ENCODE measurements at regions not wholly inside any gene's neighbourhood (a gene's known extent, or its start where the extent isn't known, plus 50 kb on each side); places are given as distances from the start of the nearest gene placed in this dataset.

DNA sequence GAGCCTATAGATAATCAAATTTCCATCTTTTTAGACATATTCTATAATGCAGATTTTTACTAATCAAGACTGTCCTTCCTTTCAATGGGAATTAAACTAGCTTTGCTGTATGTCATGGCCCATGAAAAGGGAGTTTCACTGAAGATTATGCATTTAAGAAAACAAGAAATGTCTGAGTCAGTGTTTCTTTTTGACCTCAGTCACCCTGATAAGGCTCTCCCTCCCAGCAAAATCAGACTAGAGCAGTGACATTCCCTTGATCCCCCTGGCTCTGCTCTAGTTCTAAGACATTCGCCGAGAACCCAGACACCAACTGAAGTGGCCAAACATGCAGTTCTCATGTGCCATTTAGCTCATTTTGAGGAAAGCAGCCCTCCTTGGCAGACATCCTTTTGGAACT lies 442.0 kb downstream of the ACTL7B start:
- no peaks in the 10 kb centered on the region for H3K36me3 Mint-ChIP-seq (ENCODE audit: insufficient read depth in 1 of 3, low read depth in 3 of 3)
- Histone ChIP-seq H3K56ac (ENCODE audit: insufficient read length, low read depth, low read length) (no peak overlapping the region), H3K4me1 (ENCODE audit: insufficient read depth, low read length) (no peaks in the 10 kb centered on the region), H2AFZ (ENCODE audit: low read length) (no peak overlapping the region), H2BK20ac (ENCODE audit: low read depth, low read length, poor library complexity, severe bottlenecking) (no peak overlapping the region), H4K20me1 (ENCODE audit: control insufficient read depth, insufficient read depth, insufficient read length) (no peaks in the 10 kb centered on the region), H3K79me2 (ENCODE audit: insufficient read depth, low read length) (no peaks in the 10 kb centered on the region), H2BK12ac (ENCODE audit: insufficient read length, low read depth, low read length) (no peak overlapping the region), H3K9me3 (ENCODE audit: control insufficient read depth, low read depth, low read length) (no peaks in the 10 kb centered on the region), H3T11ph (ENCODE audit: low read length) (no peak overlapping the region), H2BK15ac (ENCODE audit: low read depth, low read length) (no peak overlapping the region), H3K23ac (ENCODE audit: insufficient read length, low read depth, low read length) (no peak overlapping the region), H3K23me2 (ENCODE audit: insufficient read length, low read depth, low read length, poor library complexity, severe bottlenecking) (no peaks in the 10 kb centered on the region), H3K14ac (ENCODE audit: insufficient read depth, low read length) (no peak overlapping the region), H3K27me3 (ENCODE audit: insufficient read depth, low read length) (no peaks in the 10 kb centered on the region), H3K4ac (ENCODE audit: low read depth, low read length) (no peak overlapping the region), H2BK5ac (ENCODE audit: insufficient read length, low read length) (no peak overlapping the region), H3K79me1 (ENCODE audit: insufficient read depth, low read depth, low read length, poor library complexity, severe bottlenecking) (no peaks in the 10 kb centered on the region), H3K27ac (ENCODE audit: insufficient read length, low read depth, low read length) (no peak overlapping the region), H4K91ac (ENCODE audit: insufficient read length, low read depth, low read length) (no peak overlapping the region), H2BK120ac (ENCODE audit: low read depth, low read length, poor library complexity, severe bottlenecking) (no peak overlapping the region), H2AK5ac (ENCODE audit: insufficient read length, low read length) (no peak overlapping the region), H3K18ac (ENCODE audit: insufficient read length, low read depth, low read length) (no peak overlapping the region), H3K9ac (ENCODE audit: extremely low read depth, insufficient read length, low read length) (no peak overlapping the region), H4K8ac (replicated peaks; ENCODE audit: insufficient read length, low read depth, low read length) (no peak overlapping the region), H4K5ac (ENCODE audit: insufficient read length, low read depth, low read length) (no peak overlapping the region), H3K4me2 (ENCODE audit: insufficient read depth, insufficient read length, low read length) (no peak overlapping the region)
- TF ChIP-seq, protein P1, sequence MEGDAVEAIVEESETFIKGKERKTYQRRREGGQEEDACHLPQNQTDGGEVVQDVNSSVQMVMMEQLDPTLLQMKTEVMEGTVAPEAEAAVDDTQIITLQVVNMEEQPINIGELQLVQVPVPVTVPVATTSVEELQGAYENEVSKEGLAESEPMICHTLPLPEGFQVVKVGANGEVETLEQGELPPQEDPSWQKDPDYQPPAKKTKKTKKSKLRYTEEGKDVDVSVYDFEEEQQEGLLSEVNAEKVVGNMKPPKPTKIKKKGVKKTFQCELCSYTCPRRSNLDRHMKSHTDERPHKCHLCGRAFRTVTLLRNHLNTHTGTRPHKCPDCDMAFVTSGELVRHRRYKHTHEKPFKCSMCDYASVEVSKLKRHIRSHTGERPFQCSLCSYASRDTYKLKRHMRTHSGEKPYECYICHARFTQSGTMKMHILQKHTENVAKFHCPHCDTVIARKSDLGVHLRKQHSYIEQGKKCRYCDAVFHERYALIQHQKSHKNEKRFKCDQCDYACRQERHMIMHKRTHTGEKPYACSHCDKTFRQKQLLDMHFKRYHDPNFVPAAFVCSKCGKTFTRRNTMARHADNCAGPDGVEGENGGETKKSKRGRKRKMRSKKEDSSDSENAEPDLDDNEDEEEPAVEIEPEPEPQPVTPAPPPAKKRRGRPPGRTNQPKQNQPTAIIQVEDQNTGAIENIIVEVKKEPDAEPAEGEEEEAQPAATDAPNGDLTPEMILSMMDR (conservative IDR thresholded peaks at IDR 0.05), result no peak
- no peak overlapping the region for H3K27ac Mint-ChIP-seq
- H3K9me3 Mint-ChIP-seq, result no peaks in the 10 kb centered on the region; a peak in 1 of 5 replicates
- no peaks in the 10 kb centered on the region for H3K27me3 Mint-ChIP-seq (ENCODE audit: low read depth)
- H3K4me1 Mint-ChIP-seq, result peaks cover 0 to 4% of the 10 kb centered on the region in 2 experiments; a peak in 2 of 4 replicates
- no peak overlapping the region for H3K4me3 Mint-ChIP-seq
- DNase-seq, result no peak
- no CpG with 5 or more reads among the region's 2 CpGs for WGBS (ENCODE audit: extremely low coverage, insufficient read length, low lambda C conversion rate)
